ENCODE measurements at regions not wholly inside any gene's neighbourhood (a gene's known extent, or its start where the extent isn't known, plus 50 kb on each side); places are given as distances from the start of the nearest gene placed in this dataset.

- TF ChIP-seq, protein P1, sequence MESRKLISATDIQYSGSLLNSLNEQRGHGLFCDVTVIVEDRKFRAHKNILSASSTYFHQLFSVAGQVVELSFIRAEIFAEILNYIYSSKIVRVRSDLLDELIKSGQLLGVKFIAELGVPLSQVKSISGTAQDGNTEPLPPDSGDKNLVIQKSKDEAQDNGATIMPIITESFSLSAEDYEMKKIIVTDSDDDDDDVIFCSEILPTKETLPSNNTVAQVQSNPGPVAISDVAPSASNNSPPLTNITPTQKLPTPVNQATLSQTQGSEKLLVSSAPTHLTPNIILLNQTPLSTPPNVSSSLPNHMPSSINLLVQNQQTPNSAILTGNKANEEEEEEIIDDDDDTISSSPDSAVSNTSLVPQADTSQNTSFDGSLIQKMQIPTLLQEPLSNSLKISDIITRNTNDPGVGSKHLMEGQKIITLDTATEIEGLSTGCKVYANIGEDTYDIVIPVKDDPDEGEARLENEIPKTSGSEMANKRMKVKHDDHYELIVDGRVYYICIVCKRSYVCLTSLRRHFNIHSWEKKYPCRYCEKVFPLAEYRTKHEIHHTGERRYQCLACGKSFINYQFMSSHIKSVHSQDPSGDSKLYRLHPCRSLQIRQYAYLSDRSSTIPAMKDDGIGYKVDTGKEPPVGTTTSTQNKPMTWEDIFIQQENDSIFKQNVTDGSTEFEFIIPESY (IDR thresholded peaks at IDR 0.05; ENCODE audit: borderline replicate concordance, low read depth), result peak; percentile 87; the same call in 1 of the 2 replicates
- TF ChIP-seq IRF3 (IDR thresholded peaks at IDR 0.05; ENCODE audit: low read depth, low read length) (no peak), PBX3 (IDR thresholded peaks at IDR 0.05) (peak; percentile 70), FOSL2 (IDR thresholded peaks at IDR 0.05; ENCODE audit: borderline replicate concordance, low read depth) (peak; percentile 64), GABPA (IDR thresholded peaks at IDR 0.05; ENCODE audit: low read depth) (no peak)
- TF ChIP-seq, protein P2, sequence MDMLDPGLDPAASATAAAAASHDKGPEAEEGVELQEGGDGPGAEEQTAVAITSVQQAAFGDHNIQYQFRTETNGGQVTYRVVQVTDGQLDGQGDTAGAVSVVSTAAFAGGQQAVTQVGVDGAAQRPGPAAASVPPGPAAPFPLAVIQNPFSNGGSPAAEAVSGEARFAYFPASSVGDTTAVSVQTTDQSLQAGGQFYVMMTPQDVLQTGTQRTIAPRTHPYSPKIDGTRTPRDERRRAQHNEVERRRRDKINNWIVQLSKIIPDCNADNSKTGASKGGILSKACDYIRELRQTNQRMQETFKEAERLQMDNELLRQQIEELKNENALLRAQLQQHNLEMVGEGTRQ (IDR thresholded peaks at IDR 0.05; ENCODE audit: borderline replicate concordance, low read depth, low read length), result no peak
- TF ChIP-seq, protein P3, sequence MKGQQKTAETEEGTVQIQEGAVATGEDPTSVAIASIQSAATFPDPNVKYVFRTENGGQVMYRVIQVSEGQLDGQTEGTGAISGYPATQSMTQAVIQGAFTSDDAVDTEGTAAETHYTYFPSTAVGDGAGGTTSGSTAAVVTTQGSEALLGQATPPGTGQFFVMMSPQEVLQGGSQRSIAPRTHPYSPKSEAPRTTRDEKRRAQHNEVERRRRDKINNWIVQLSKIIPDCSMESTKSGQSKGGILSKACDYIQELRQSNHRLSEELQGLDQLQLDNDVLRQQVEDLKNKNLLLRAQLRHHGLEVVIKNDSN (IDR thresholded peaks at IDR 0.05; ENCODE audit: borderline replicate concordance, low read depth), result peak; percentile 20; the same call in 1 of the 2 replicates
- TF ChIP-seq, protein P4, sequence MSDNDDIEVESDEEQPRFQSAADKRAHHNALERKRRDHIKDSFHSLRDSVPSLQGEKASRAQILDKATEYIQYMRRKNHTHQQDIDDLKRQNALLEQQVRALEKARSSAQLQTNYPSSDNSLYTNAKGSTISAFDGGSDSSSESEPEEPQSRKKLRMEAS (IDR thresholded peaks at IDR 0.05; ENCODE audit: low read depth), result peak; percentile 90
These were observed 80.1 kb upstream of the KCNK2 start (continued) for GRCh38 chr1:215002471-215002870.

DNA sequence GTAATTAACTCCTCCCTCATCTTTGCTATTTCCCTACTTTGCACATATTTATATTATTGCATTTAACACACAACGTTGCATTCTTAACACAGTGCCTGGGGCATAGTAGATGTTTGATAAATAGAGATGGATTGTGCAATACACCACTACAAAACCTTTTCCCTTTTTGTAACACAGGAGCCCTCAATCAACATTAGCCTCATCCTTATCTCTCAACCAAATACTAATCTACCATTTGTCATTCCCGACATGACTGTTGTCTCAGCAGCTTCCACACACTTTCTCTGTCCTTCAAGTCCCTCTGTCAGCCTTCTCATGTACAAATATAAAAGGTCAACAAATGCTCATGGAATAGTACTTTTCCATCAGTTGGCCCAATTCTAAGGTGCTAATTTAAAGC lies 78.9 kb upstream of the KCNK2 start:
- Histone ChIP-seq H3K9ac (no peak overlapping the region), H3F3A (replicated peaks; ENCODE audit: insufficient read depth) (peaks cover 28% of the 10 kb centered on the region), H3K9me2 (no peaks in the 10 kb centered on the region), H3K4me3 (ENCODE audit: low read depth in 2 of 2, low read length in 1 of 2) (no peak overlapping the region), H3K27ac (ENCODE audit: low read depth in 2 of 2, low read length in 1 of 2) (peak overlapping the region; percentile 70 to 99; a peak in 3 of 4 replicates), H3K9me3 (no peaks in the 10 kb centered on the region), H3K36me3 (replicated peaks in 1 of 2; ENCODE audit: control insufficient read depth in 1 of 2, insufficient read depth in 2 of 2, low read length in 1 of 2) (no peaks in the 10 kb centered on the region), H2AFZ (ENCODE audit: low read depth) (no peak overlapping the region), H3K4me2 (peak overlapping the region; percentile 67; the same call in 1 of the 2 replicates), H3K79me2 (ENCODE audit: insufficient read depth) (no peaks in the 10 kb centered on the region), H4K20me1 (ENCODE audit: insufficient read depth) (no peaks in the 10 kb centered on the region), H3K4me1 (ENCODE audit: control insufficient read depth in 1 of 2, insufficient read depth in 2 of 2, low read depth in 1 of 2, low read length in 1 of 2) (peaks cover 21 to 22% of the 10 kb centered on the region in 2 experiments), H3K27me3 (ENCODE audit: insufficient read depth) (no peaks in the 10 kb centered on the region)
- no peak for DNase-seq
- POLR2A ChIA-PET, result no interaction called here
- WGBS (ENCODE audit: low lambda C conversion rate), result 26% methylated on average over 2 of the region's 2 CpGs
- CTCF ChIA-PET, result no interaction called here
- TF ChIP-seq FOXM1 (IDR thresholded peaks at IDR 0.05; ENCODE audit: low read depth) (no peak), RAD21 (IDR thresholded peaks at IDR 0.05; ENCODE audit: low read length) (no peak), SMC3 (IDR thresholded peaks at IDR 0.05; ENCODE audit: low read depth, low read length) (no peak), IRF3 (IDR thresholded peaks at IDR 0.05; ENCODE audit: low read depth, low read length) (no peak), ELF1 (IDR thresholded peaks at IDR 0.05) (no peak), MXI1 (IDR thresholded peaks at IDR 0.05; ENCODE audit: low read depth, low read length) (no peak), EP300 (IDR thresholded peaks at IDR 0.05; ENCODE audit: borderline replicate concordance in 1 of 2, low read depth in 1 of 2, low read length in 1 of 2) (no peak), SIN3A (IDR thresholded peaks at IDR 0.05; ENCODE audit: borderline replicate concordance, low read depth, low read length) (no peak), GABPA (IDR thresholded peaks at IDR 0.05; ENCODE audit: low read depth) (no peak)
- TF ChIP-seq, protein P2 (IDR thresholded peaks at IDR 0.05; ENCODE audit: borderline replicate concordance, low read depth, low read length), result no peak

Data from SK-N-SH (cell line).